Activated CD4-positive, alpha-beta T cell treated with anti-CD3 and anti-CD28 coated beads, Interleukin-2, amount 10 ng/mL, durations not matched to agents 24 days and 14 days (primary cell): ENCODE measurements at regions not wholly inside any gene's neighbourhood (a gene's known extent, or its start where the extent isn't known, plus 50 kb on each side); places are given as distances from the start of the nearest gene placed in this dataset.
"Not testable (repeated sequence)": the region's sequence is repeated elsewhere in the genome, so short reads cannot be mapped to it uniquely, and the experiment has no call there.

Experiments
- DNase-seq: peaks from one replicate; pipeline ENCODE4 v3.0.0; 2022
- H3K27ac Mint-ChIP-seq: one replicate; pipeline ENCODE4 v1.8.0; 2022; ENCODE audit warnings: mild to moderate bottlenecking, mixed read lengths
- H3K27me3 Mint-ChIP-seq: one replicate; pipeline ENCODE4 v1.8.0; 2022; ENCODE audit warnings: mixed read lengths
- H3K36me3 Mint-ChIP-seq: one replicate; pipeline ENCODE4 v1.8.0; 2022; ENCODE audit warnings: low read depth, mild to moderate bottlenecking, mixed read lengths
- H3K4me1 Mint-ChIP-seq: one replicate; pipeline ENCODE4 v1.8.0; 2021; ENCODE audit warnings: mixed read lengths
- H3K4me3 Mint-ChIP-seq: one replicate; pipeline ENCODE4 v1.8.0; 2022; ENCODE audit warnings: mild to moderate bottlenecking, moderate library complexity, mixed read lengths
- H3K9me3 Mint-ChIP-seq: one replicate; pipeline ENCODE4 v1.8.0; 2021; ENCODE audit warnings: mixed read lengths
- intact Hi-C: fragments of 100-400 bp; cut with micrococcal nuclease; formaldehyde crosslinking; loops from one replicate; pipeline ENCODE4 v1.15.1; 2023

DNA sequence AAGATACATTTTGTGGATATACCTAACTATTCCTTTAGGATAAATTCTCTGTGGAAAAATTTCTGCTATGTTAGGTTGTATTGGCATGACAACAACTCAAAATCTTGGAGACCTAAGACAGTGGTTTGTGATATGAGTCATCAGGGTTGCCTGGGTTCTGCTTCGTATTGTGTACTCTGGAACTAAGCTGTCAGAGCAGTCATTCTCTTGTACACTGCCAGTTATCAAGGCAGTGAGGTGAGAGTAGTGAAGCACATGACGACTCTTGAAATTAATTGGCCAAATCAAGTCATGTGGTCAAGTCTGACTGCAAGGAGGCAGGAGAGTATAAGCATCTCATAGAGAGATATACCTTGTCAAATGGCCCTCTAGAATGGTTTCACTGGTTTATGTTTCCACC, 104.4 kb downstream of the FANCF start:
- no peaks in the 10 kb centered on the region for H3K4me1 Mint-ChIP-seq

DNA sequence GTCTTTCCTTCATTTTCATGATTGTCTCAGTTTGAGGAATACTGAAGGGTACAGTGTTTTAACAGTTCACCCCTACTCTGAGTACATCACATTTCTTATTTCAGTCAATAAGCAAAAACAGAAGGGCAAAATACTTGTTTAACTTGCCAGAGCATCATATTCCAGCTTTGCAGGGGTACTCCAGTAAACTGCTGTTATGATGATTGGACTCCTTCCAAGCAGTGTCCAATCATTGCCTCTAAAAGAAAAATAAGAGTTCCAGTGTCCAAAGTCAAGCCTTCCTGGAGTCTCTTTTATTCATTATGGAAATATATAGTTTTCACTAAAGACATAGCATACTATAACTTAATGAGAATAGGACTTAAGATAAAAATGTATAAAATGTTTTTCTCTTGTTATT, 105.1 kb downstream of the FANCF start:
- DNase-seq: no peak
- H3K27ac Mint-ChIP-seq: no peak overlapping the region
- H3K4me3 Mint-ChIP-seq: no peak overlapping the region
- intact Hi-C loops: no loop called here
- H3K9me3 Mint-ChIP-seq: no peaks in the 10 kb centered on the region
- H3K4me1 Mint-ChIP-seq: no peaks in the 10 kb centered on the region
- no peaks in the 10 kb centered on the region for H3K36me3 Mint-ChIP-seq
- no peaks in the 10 kb centered on the region for H3K27me3 Mint-ChIP-seq

More for the DNA sequence above, 104.4 kb downstream of the FANCF start:
- no peak for DNase-seq
- Mint-ChIP-seq H3K9me3 (no peaks in the 10 kb centered on the region), H3K4me3 (no peak overlapping the region), H3K27me3 (no peaks in the 10 kb centered on the region), H3K36me3 (no peaks in the 10 kb centered on the region), H3K27ac (no peak overlapping the region)
- intact Hi-C loops: no loop called here

DNA sequence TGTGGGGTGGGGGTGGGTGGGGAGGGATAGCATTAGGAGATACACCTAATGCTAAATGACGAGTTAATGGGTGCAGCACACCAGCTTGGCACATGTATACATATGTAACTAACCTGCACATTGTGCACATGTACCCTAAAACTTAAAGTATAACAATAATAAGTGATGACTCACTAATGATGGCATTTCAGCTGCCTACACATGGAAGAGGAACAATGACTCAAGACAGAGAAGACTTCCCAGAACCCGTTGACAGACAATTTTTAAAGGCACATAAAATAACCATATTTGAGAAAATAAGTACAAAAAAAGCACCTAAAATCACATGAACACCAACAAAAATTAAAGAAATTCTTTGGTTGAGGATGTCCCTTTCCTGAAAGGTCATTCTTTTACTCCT, 107.3 kb downstream of the FANCF start:
- H3K9me3 Mint-ChIP-seq, H3K4me1 Mint-ChIP-seq, H3K4me3 Mint-ChIP-seq, H3K27ac Mint-ChIP-seq, H3K36me3 Mint-ChIP-seq, intact Hi-C loops, DNase-seq, H3K27me3 Mint-ChIP-seq: not testable (repeated sequence)

DNA sequence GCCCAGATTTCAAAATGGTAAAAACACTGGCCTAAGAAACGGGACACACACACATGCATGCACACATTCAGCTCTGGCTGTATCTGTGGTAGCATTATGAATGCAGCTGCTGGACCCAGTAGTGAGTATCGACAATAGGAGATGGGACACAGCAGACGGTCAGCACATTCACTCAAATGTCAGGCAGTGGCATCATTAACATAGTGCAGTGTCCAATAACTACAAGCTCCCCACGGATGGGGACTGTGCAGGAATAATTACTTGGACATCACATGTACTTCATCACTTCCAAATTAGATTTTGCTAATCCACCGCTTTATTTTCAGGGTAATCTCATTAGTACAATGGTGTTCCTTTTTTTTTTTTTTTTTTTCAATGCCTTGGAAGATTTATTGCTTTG, 109.5 kb downstream of the FANCF start:
- H3K27ac Mint-ChIP-seq: no peak overlapping the region
- intact Hi-C loops: no loop called here
- H3K4me1 Mint-ChIP-seq: no peaks in the 10 kb centered on the region

DNA sequence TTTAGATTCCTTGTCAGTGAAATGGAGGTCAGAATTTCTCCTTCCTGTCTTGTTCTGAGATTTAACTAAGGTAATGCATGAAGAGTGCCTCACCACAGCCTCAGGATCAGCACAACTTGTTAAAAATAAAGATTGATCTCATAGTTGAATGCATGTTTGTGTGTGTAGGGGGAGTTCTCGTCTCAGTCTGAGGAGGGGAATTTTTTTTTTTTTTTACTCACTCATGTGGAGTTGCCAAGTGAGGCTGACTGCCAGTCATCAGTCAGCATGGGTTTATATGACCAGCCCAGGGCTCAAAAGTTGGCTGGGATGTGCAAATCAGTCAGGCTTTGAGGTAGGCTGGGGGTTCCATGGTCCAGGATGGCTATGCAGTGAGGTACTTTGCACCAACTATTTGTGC, 113.2 kb downstream of the FANCF start:
- Mint-ChIP-seq H3K9me3 (no peaks in the 10 kb centered on the region), H3K4me1 (no peaks in the 10 kb centered on the region), H3K36me3 (no peaks in the 10 kb centered on the region), H3K27ac (no peak overlapping the region), H3K4me3 (no peak overlapping the region), H3K27me3 (no peaks in the 10 kb centered on the region)
- intact Hi-C loops: no loop called here
- no peak for DNase-seq

More for the DNA sequence above, 109.5 kb downstream of the FANCF start:
- Mint-ChIP-seq H3K36me3 (no peaks in the 10 kb centered on the region), H3K27me3 (no peaks in the 10 kb centered on the region), H3K9me3 (no peaks in the 10 kb centered on the region), H3K4me3 (no peak overlapping the region)
- no peak for DNase-seq

DNA sequence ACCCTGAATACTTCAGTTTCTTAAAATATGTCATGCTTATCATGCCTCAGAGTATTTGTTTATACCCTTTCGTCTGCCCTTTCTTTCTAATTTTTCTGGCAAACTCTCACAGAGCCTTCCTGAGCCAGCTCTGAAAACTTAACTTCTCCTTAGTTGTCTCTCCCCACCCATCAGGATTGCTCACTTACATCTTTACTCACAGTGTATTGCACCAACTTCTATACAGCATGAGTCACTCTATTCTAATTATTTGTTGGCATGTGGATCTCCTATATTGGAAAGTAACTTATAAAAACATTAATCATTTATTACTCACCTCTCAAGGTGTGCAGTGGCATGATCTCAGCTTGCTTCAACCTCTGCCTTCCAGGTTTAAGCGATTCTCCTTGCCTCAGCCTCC, 114.9 kb downstream of the FANCF start:
- no peak overlapping the region for H3K27ac Mint-ChIP-seq
- no peaks in the 10 kb centered on the region for H3K4me1 Mint-ChIP-seq
- H3K4me3 Mint-ChIP-seq: no peak overlapping the region
- H3K36me3 Mint-ChIP-seq: no peaks in the 10 kb centered on the region
- no peaks in the 10 kb centered on the region for H3K9me3 Mint-ChIP-seq
- H3K27me3 Mint-ChIP-seq: no peaks in the 10 kb centered on the region
- no peak for DNase-seq
- intact Hi-C loops: no loop called here

DNA sequence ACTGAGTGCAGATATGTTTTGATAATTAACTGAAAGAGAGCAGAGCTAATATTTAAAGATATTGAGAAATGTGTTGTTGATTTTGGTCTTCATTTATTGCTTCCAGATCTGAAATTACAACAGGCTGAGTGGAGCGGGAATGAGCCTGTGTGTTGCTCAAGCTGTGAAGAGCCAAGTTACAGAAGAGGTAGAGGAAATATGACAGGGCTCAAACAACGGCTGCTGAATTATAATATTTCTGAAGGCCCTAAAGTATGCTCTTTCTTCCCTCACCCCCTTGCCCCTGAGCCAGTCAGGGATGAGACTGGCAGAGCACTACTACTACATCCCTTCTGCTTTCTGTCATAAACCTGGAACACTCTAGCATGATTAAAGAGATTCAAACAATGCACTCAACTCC, 115.6 kb downstream of the FANCF start:
- no peak overlapping the region for H3K4me3 Mint-ChIP-seq
- no peaks in the 10 kb centered on the region for H3K27me3 Mint-ChIP-seq
- H3K4me1 Mint-ChIP-seq: no peaks in the 10 kb centered on the region
- no peak for DNase-seq
- H3K27ac Mint-ChIP-seq: no peak overlapping the region
- no peaks in the 10 kb centered on the region for H3K9me3 Mint-ChIP-seq
- no peaks in the 10 kb centered on the region for H3K36me3 Mint-ChIP-seq
- intact Hi-C loops: no loop called here

DNA sequence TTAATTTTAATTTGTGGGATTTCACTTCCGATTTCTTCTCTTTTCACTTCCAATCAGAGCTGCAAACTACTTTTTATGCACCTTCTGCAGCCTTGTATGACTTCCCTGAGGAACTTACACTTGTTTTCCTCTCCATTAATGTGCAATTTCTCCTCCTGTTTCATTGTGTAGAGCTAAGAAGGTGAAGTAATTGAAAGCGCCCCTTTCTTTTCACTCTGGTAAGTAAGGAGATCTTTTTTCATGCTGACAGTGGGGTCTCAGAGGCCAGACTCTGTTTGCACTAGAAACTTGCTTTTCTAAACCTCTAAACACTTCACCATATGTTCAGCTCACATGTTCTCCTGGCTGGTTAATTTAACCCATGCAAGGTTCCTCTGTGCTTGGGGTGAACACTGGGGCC, 117.0 kb downstream of the FANCF start:
- no peaks in the 10 kb centered on the region for H3K4me1 Mint-ChIP-seq
- no peak for DNase-seq
- H3K27me3 Mint-ChIP-seq: no peaks in the 10 kb centered on the region
- intact Hi-C loops: no loop called here
- H3K36me3 Mint-ChIP-seq: no peaks in the 10 kb centered on the region
- H3K9me3 Mint-ChIP-seq: no peaks in the 10 kb centered on the region
- no peak overlapping the region for H3K27ac Mint-ChIP-seq
- H3K4me3 Mint-ChIP-seq: no peak overlapping the region

DNA sequence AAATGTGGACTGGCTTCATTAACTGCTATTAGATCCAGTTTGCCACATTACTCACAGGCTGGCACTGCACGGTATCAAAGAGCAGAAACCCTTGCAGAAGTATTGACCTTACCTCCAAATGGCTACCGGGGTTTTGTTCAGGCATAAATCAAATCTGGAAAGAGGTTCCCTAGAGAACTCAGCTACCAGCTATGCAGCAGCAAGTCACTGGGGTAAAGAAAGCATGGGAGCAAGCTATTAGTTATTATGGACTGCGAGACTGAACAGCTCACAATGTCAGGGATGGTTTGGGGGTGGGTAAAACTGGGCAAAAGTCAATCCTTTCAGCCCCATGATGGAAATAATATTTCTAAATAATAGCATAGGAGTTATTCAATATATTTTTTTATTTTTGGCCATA, 128.1 kb downstream of the FANCF start:
- H3K36me3 Mint-ChIP-seq: no peaks in the 10 kb centered on the region
- no peaks in the 10 kb centered on the region for H3K4me1 Mint-ChIP-seq
- no peaks in the 10 kb centered on the region for H3K9me3 Mint-ChIP-seq
- H3K27me3 Mint-ChIP-seq: no peaks in the 10 kb centered on the region
- no peak for DNase-seq
- intact Hi-C loops: no loop called here
- H3K27ac Mint-ChIP-seq: no peak overlapping the region
- H3K4me3 Mint-ChIP-seq: no peak overlapping the region

DNA sequence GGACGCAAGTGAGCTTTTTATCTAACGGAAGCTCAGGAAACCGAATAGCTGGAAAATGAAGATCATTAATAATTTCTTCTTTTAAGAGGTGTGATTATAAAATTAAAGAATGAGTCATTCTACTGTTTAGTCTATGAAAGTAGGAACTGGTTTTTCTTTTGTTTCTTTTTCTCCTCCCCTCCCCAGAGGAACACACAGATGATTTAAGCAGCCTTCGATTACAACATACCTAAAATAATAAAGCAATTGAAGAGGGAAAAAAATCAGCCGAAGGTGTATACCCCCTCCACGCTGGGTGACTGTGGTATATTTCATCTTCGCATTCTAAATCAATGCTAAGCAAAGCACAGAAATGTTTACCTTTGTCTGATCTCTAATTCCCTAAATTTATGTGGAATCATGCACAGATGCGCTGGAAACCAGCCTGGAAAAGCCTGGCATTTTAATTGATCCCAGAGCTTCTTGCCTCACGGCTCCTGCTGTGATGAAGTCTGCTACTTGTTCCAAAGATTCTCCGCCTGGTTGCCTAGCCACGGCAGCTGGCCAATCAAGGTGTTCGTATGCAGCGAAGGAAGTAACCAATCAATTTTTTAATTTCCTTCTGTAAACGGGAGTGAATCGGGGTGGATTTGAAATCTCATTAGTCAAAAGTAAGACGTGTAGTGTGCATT, 133.9 kb downstream of the FANCF start:
- intact Hi-C loops: no loop called here

DNA sequence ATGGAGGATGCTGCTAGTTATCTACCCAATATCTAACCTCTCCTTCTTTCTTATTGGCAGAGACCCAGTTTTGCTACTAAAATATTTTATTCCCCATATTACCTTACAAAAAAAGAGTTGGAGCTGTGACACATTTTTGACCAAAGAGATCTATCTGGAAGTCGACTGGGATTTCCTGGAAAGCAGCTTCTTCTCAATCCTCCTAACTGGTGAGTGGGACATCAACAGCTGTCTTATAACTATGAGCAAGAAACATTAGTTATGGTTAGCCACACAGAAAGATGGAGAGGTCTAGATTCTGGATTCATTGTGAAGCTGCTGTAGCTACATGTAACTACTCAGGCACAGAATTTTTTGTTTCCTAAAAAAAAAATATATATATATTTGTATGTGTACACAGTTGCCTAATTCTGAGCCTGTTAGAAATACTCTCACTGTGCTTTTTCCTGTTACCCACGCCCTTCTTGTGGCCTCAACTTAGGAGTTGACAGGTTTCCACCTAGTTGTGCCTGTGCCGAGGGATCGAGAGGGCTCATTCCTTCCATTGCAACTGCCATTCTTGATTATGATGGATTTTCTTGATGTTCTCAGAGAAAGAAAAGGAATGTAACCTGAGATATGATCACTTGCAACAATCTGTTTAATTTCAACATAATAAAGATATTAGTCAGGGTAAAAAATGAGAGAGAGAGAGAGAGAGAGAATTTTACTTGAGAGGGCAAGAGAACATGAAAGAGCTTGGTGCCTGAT, 142.0 kb downstream of the SLC17A6 start:
- H3K27ac Mint-ChIP-seq: no peak overlapping the region
- intact Hi-C loops: no loop called here
- no peaks in the 10 kb centered on the region for H3K27me3 Mint-ChIP-seq

More for the DNA sequence above, 133.9 kb downstream of the FANCF start:
- no peaks in the 10 kb centered on the region for H3K36me3 Mint-ChIP-seq
- no peak overlapping the region for H3K27ac Mint-ChIP-seq
- H3K27me3 Mint-ChIP-seq: no peaks in the 10 kb centered on the region
- H3K4me1 Mint-ChIP-seq: no peaks in the 10 kb centered on the region
- no peak overlapping the region for H3K4me3 Mint-ChIP-seq
- DNase-seq: no peak
- no peaks in the 10 kb centered on the region for H3K9me3 Mint-ChIP-seq

DNA sequence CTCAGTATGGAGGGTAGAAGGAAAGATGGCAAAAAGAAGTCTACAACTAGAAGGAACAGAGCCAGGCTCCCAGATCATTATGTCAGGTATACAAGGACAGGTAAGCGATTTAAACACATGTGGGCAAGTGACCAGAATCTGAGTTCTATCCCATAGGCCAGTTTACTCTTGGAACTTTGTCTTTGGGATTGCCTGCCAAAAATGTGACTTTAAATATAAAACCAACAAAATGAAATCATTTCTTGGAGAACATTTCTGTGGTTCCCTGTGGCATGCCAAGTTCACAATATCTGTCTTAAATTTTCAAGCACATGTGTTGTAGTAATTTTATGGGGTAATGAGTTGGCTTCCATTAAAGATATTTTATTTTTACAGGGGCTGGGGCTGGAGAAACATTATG, 141.0 kb downstream of the SLC17A6 start:
- no peak for DNase-seq

More for the DNA sequence above, 142.0 kb downstream of the SLC17A6 start:
- Mint-ChIP-seq H3K4me3 (no peak overlapping the region), H3K36me3 (no peaks in the 10 kb centered on the region), H3K4me1 (no peaks in the 10 kb centered on the region), H3K9me3 (no peaks in the 10 kb centered on the region)
- DNase-seq: no peak

DNA sequence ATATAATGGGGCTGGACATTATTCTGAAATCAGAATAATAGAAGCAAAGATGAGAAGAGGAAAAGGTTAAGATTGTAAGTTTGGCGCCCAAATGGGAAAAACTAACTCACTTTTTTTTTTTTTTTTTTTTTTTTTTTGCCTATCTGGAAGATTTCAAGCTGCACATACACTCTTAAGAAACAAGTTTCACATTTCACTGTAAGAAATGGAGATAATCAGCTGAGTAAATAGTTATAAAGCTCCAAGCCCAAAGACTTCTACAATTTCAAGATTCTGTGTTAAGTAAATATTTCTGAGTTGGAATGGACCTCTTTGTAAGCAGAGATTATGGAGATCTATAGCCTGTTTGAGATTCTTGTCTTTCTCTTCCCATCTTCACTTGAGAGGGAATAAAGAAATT, 140.0 kb downstream of the SLC17A6 start:
- Mint-ChIP-seq H3K27ac (no peak overlapping the region), H3K4me3 (no peak overlapping the region), H3K36me3 (no peaks in the 10 kb centered on the region), H3K27me3 (no peaks in the 10 kb centered on the region), H3K9me3 (no peaks in the 10 kb centered on the region), H3K4me1 (no peaks in the 10 kb centered on the region)
- no peak for DNase-seq
- intact Hi-C loops: no loop called here

More for the DNA sequence above, 141.0 kb downstream of the SLC17A6 start:
- H3K27me3 Mint-ChIP-seq: no peaks in the 10 kb centered on the region
- no peaks in the 10 kb centered on the region for H3K36me3 Mint-ChIP-seq
- intact Hi-C loops: no loop called here
- H3K4me3 Mint-ChIP-seq: no peak overlapping the region
- no peak overlapping the region for H3K27ac Mint-ChIP-seq
- no peaks in the 10 kb centered on the region for H3K4me1 Mint-ChIP-seq
- H3K9me3 Mint-ChIP-seq: no peaks in the 10 kb centered on the region

DNA sequence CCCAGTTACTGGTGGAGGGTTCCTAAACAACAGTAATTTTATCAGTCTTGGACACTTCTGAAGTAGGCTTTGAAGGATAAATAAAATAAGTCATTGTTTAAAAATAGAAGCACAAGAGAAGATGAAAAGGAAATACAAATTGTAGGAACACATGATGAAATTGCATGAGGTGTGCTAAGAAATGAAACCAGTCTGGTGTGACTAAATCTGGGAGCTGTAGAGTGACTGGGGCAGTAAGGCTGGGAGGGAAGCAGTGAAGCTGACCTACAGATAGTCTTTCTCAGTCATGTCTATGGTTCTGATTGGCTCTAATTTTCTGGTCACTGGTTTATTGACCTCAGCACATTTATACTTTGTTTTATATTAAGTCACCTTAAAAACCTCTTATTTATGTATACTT, 139.1 kb downstream of the SLC17A6 start:
- intact Hi-C loops: no loop called here
- H3K27me3 Mint-ChIP-seq: no peaks in the 10 kb centered on the region
- H3K27ac Mint-ChIP-seq: no peak overlapping the region
- H3K4me1 Mint-ChIP-seq: no peaks in the 10 kb centered on the region
- H3K4me3 Mint-ChIP-seq: no peak overlapping the region
- no peaks in the 10 kb centered on the region for H3K36me3 Mint-ChIP-seq
- H3K9me3 Mint-ChIP-seq: no peaks in the 10 kb centered on the region
- DNase-seq: no peak

DNA sequence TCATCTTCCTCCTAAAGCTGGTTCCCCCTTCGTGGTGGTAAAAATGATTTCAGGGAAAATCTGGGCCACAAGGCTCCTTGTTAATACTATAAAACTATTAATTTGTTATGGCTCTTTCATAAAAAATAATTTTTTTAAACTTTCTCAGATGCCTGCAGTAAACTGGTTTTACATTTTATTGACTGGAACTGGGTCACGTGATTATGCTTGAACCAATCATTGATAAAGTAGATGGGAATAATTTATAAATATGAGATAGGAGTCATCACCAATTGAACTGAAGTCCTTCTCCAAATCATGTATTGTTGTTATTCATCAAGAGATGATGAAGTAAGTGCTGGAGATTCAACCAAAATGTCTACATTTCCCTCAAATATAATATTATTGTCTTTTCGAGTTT, 138.4 kb downstream of the SLC17A6 start:
- Mint-ChIP-seq H3K36me3 (no peaks in the 10 kb centered on the region), H3K27ac (no peak overlapping the region), H3K9me3 (no peaks in the 10 kb centered on the region), H3K4me3 (no peak overlapping the region), H3K4me1 (no peaks in the 10 kb centered on the region), H3K27me3 (no peaks in the 10 kb centered on the region)
- intact Hi-C loops: no loop called here
- DNase-seq: no peak
